HCT116 (cell line): ENCODE measurements at regions not wholly inside any gene's neighbourhood (a gene's known extent, or its start where the extent isn't known, plus 50 kb on each side); places are given as distances from the start of the nearest gene placed in this dataset.

Experiments used
- ATAC-seq: fragments of 200-7000 bp; cut with Tn5 transposase; 2 replicates; pipeline ENCODE4 v1.9.1; 2020; ENCODE audit warnings: mild to moderate bottlenecking, moderate library complexity
- BruUV-seq: library from RNA; stranded (reverse); fragments of 400-500 nt; replicated peaks from 2 replicates; lab custom pipeline; 2021; lab: Mats Ljungman, UMichigan
- CTCF ChIA-PET: fragments of 300-600 bp; sonication (Branson Sonifier 250); formaldehyde crosslinking; loops from one replicate; lab custom pipeline; 2021; ENCODE audit warnings: antibody characterized with exemption; lab: Charles Lee
- POLR2A ChIA-PET: fragments of 300-600, 350-600 bp; sonication (Branson Sonifier 250); formaldehyde crosslinking; loops from one replicate; lab custom pipeline; 2021; ENCODE audit warnings: antibody characterized with exemption; lab: Charles Lee
- RAD21 ChIA-PET, 2 experiments: fragments of 300-600 bp; sonication (Branson Sonifier 250); formaldehyde crosslinking; loops; one replicate each; lab custom pipeline; 2023; ENCODE audit warnings: low total read pairs in 2 of 2; ENCODE audit not compliant: uncharacterized antibody in 2 of 2, unreplicated experiment in 2 of 2, low non-redundant PET in 1 of 2; lab: Charles Lee
- DNase-seq: peaks from one replicate; pipeline ENCODE4 v3.0.0-alpha.2; 2010; ENCODE audit warnings: low read depth, low spot score
- H2AFZ ChIP-seq: fragments of 200-600 bp; shearing (Covaris generic), sonication (generic); 2 replicates; pipeline ENCODE4 v1.6.1; 2017; ENCODE audit warnings: low read depth, mixed run types, mixed read lengths, antibody characterized with exemption, low read length; ENCODE audit not compliant: poor library complexity, severe bottlenecking
- H3K27ac ChIP-seq: 2 replicates; pipeline ENCODE4 v1.5.1; 2012; ENCODE audit warnings: low read depth, low read length
- H3K27me3 ChIP-seq: fragments of 200-600 bp; sonication (generic); 2 replicates; pipeline ENCODE4 v1.6.1; 2016; ENCODE audit warnings: mixed run types, low read length, mixed read lengths; ENCODE audit not compliant: insufficient read depth
- H3K36me3 ChIP-seq, 2 experiments: fragments of 200-500 bp in 1 of 2; fragments of 200-600 bp in 1 of 2; sonication (Bioruptor generic) in 1 of 2; sonication (generic) in 1 of 2; 2 replicates each; pipeline versions ENCODE4 v1.5.1 to v1.6.1; 2014 to 2016; ENCODE audit warnings: low read length in 2 of 2, inconsistent platforms in 1 of 2, mixed read lengths in 1 of 2, mixed run types in 1 of 2; ENCODE audit not compliant: insufficient read depth in 2 of 2, control insufficient read depth in 1 of 2
- H3K4me1 ChIP-seq, 2 experiments: fragments of 200-600 bp in 1 of 2; sonication (generic) in 1 of 2; 2 replicates each; pipeline versions ENCODE4 v1.5.1 to v1.6.1; 2012 to 2017; ENCODE audit warnings: low read length in 2 of 2, inconsistent platforms in 1 of 2, mild to moderate bottlenecking in 1 of 2, mixed read lengths in 1 of 2, mixed run types in 1 of 2, moderate library complexity in 1 of 2; ENCODE audit not compliant: insufficient read depth in 2 of 2, control insufficient read depth in 1 of 2
- H3K4me2 ChIP-seq: fragments of 200-600 bp; sonication (generic); 2 replicates; pipeline ENCODE4 v1.6.1; 2017; ENCODE audit warnings: mixed run types, low read length, mixed read lengths
- H3K4me3 ChIP-seq, 2 experiments: fragments of 200-600 bp in 1 of 2; sonication (generic) in 1 of 2; replicated peaks in 1 of 2; 2 replicates each; pipeline ENCODE4 v1.5.1; 2011 to 2016; ENCODE audit warnings: low read length in 2 of 2, control low read depth in 1 of 2, low read depth in 1 of 2, mild to moderate bottlenecking in 1 of 2, mixed read lengths in 1 of 2, mixed run types in 1 of 2
- H3K79me2 ChIP-seq: fragments of 200-600 bp; sonication (generic); 2 replicates; pipeline ENCODE4 v1.6.1; 2017; ENCODE audit warnings: mild to moderate bottlenecking, mixed run types, low read length, moderate library complexity, mixed read lengths; ENCODE audit not compliant: insufficient read depth
- H3K9ac ChIP-seq: fragments of 200-600 bp; sonication (generic); 2 replicates; pipeline ENCODE4 v1.6.1; 2016; ENCODE audit warnings: low read length, mixed read lengths
- H3K9me2 ChIP-seq: fragments of 200-600 bp; sonication (generic), shearing (Covaris generic); 2 replicates; pipeline ENCODE4 v1.6.1; 2017; ENCODE audit warnings: mixed run types, mild to moderate bottlenecking, moderate library complexity; ENCODE audit not compliant: insufficient read depth
- H3K9me3 ChIP-seq, 2 experiments: fragments of 200-500 bp in 1 of 2; fragments of 200-600 bp in 1 of 2; sonication (Bioruptor generic) in 1 of 2; sonication (generic) in 1 of 2; 2 replicates each; pipeline ENCODE4 v1.6.1; 2014 to 2017; ENCODE audit warnings: low read length in 2 of 2, mixed read lengths in 2 of 2, inconsistent platforms in 1 of 2, low read depth in 1 of 2, mild to moderate bottlenecking in 1 of 2, mixed run types in 1 of 2, moderate library complexity in 1 of 2; ENCODE audit not compliant: control insufficient read depth in 1 of 2, insufficient read depth in 1 of 2
- H4K20me1 ChIP-seq: fragments of 200-600 bp; sonication (generic), shearing (Covaris generic); 2 replicates; pipeline ENCODE4 v1.6.1; 2017; ENCODE audit warnings: mixed run types, mild to moderate bottlenecking, moderate library complexity; ENCODE audit not compliant: insufficient read depth
- CBX3 ChIP-seq: IDR thresholded peaks from 2 replicates; pipeline ENCODE4 v1.6.1; 2012; ENCODE audit warnings: low read depth
- EGR1 ChIP-seq: IDR thresholded peaks from 2 replicates; pipeline ENCODE4 v1.6.1; 2012; ENCODE audit warnings: low read depth
- ELF1 ChIP-seq: IDR thresholded peaks from 2 replicates; pipeline ENCODE4 v1.6.1; 2012; ENCODE audit warnings: low read depth, borderline replicate concordance
- FOSL1 ChIP-seq: IDR thresholded peaks from 2 replicates; pipeline ENCODE4 v1.6.1; 2012; ENCODE audit warnings: low read depth
- JUND ChIP-seq: IDR thresholded peaks from 2 replicates; pipeline ENCODE4 v1.6.1; 2012
- POLR2A ChIP-seq: IDR thresholded peaks from 2 replicates; pipeline ENCODE4 v1.7.0; 2011; ENCODE audit warnings: borderline replicate concordance; ENCODE audit not compliant: insufficient read depth, insufficient read length; ENCODE audit errors: extremely low read depth
- POLR2AphosphoS5 ChIP-seq: IDR thresholded peaks from 2 replicates; pipeline ENCODE4 v1.6.1; 2011; ENCODE audit warnings: mild to moderate bottlenecking, low read depth, low read length, moderate library complexity
- RAD21 ChIP-seq: IDR thresholded peaks from 2 replicates; pipeline ENCODE4 v1.6.1; 2012; ENCODE audit warnings: low read depth, mild to moderate bottlenecking
- SIN3A ChIP-seq: IDR thresholded peaks from 2 replicates; pipeline ENCODE4 v1.6.1; 2012; ENCODE audit warnings: low read depth
- SP1 ChIP-seq: IDR thresholded peaks from 2 replicates; pipeline ENCODE4 v1.6.1; 2012; ENCODE audit warnings: low read depth
- SRF ChIP-seq: IDR thresholded peaks from 2 replicates; pipeline ENCODE4 v1.6.1; 2012; ENCODE audit warnings: low read depth
- TCF7L2 ChIP-seq: IDR thresholded peaks from 2 replicates; pipeline ENCODE4 v1.7.0; 2011; ENCODE audit warnings: borderline replicate concordance, inconsistent platforms; ENCODE audit not compliant: insufficient read depth, insufficient read length; ENCODE audit errors: extremely low read depth
- YY1 ChIP-seq: IDR thresholded peaks from 2 replicates; pipeline ENCODE4 v1.6.1; 2011; ENCODE audit warnings: low read length, low read depth, moderate library complexity, mild to moderate bottlenecking; ENCODE audit not compliant: insufficient replicate concordance; ENCODE audit errors: extremely low read depth
- ZFX ChIP-seq: fragments of 450-650 bp; IDR thresholded peaks from 2 replicates; pipeline ENCODE4 v1.6.1; 2017
- intact Hi-C: fragments of 100-400 bp; cut with micrococcal nuclease; formaldehyde crosslinking; loops from 2 replicates; pipeline ENCODE4 v1.10.0; 2022
- TF ChIP-seq, protein P1 (sequence below): IDR thresholded peaks from 2 replicates; pipeline ENCODE4 v1.6.1; 2012
- TF ChIP-seq, protein P2 (sequence below): IDR thresholded peaks from 2 replicates; pipeline ENCODE4 v1.6.1; 2011; ENCODE audit warnings: mild to moderate bottlenecking, low read length, moderate library complexity; ENCODE audit not compliant: insufficient replicate concordance; ENCODE audit errors: extremely low read depth
- TF ChIP-seq, protein P3 (sequence below): IDR thresholded peaks from 2 replicates; pipeline ENCODE4 v1.6.1; 2012; ENCODE audit warnings: low read depth

DNA sequence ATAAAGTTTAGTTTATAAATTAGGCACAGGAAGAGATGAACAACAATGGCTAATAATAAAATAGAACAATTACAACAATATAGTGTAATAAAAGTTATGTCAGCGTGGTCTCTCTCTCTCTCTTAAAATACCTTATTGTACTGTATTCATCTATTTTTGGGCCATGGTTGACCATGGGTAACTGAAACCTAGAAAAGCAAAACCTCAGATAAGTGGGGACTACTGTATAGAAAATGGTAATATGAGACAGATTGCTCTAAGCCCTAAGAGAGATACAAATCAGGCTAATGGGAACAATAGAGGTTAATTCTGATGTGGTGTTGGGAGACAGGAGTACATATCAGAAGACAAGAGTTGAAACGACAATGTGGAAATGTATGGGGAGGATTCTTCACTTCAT is 86.2 kb downstream of the ZNF365 start:
- no peaks in the 10 kb centered on the region for H3K9me2 ChIP-seq
- DNase-seq, result no peak
- H3K4me2 ChIP-seq, result no peak overlapping the region
- no peak overlapping the region for H3K9ac ChIP-seq
- H3K27me3 ChIP-seq, result no peaks in the 10 kb centered on the region
- ChIA-PET POLR2A (no interaction called here), CTCF (no interaction called here), RAD21 (no interaction called here)
- BruUV-seq, result no TSS peak
- no peak for ATAC-seq
- H3K4me1 ChIP-seq, result no peaks in the 10 kb centered on the region
- no peak overlapping the region for H3K27ac ChIP-seq
- H3K9me3 ChIP-seq, result no peaks in the 10 kb centered on the region
- no peak overlapping the region for H3K4me3 ChIP-seq
- H2AFZ ChIP-seq, result no peak overlapping the region
- intact Hi-C loops, result no loop called here
- TF ChIP-seq, protein P1, sequence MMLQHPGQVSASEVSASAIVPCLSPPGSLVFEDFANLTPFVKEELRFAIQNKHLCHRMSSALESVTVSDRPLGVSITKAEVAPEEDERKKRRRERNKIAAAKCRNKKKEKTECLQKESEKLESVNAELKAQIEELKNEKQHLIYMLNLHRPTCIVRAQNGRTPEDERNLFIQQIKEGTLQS, result no peak
- no peak for TF ChIP-seq SRF
- no peak for TF ChIP-seq RAD21
- TF ChIP-seq, protein P2, sequence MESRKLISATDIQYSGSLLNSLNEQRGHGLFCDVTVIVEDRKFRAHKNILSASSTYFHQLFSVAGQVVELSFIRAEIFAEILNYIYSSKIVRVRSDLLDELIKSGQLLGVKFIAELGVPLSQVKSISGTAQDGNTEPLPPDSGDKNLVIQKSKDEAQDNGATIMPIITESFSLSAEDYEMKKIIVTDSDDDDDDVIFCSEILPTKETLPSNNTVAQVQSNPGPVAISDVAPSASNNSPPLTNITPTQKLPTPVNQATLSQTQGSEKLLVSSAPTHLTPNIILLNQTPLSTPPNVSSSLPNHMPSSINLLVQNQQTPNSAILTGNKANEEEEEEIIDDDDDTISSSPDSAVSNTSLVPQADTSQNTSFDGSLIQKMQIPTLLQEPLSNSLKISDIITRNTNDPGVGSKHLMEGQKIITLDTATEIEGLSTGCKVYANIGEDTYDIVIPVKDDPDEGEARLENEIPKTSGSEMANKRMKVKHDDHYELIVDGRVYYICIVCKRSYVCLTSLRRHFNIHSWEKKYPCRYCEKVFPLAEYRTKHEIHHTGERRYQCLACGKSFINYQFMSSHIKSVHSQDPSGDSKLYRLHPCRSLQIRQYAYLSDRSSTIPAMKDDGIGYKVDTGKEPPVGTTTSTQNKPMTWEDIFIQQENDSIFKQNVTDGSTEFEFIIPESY, result no peak
- TF ChIP-seq POLR2A, result no peak
- no peak for TF ChIP-seq ZFX
- TF ChIP-seq YY1, result no peak
- TF ChIP-seq POLR2AphosphoS5, result no peak
- TF ChIP-seq CBX3, result no peak
- no peak for TF ChIP-seq EGR1
- TF ChIP-seq JUND, result no peak
- no peak for TF ChIP-seq ELF1
- no peak for TF ChIP-seq SP1
- TF ChIP-seq TCF7L2, result no peak
- TF ChIP-seq, protein P3, sequence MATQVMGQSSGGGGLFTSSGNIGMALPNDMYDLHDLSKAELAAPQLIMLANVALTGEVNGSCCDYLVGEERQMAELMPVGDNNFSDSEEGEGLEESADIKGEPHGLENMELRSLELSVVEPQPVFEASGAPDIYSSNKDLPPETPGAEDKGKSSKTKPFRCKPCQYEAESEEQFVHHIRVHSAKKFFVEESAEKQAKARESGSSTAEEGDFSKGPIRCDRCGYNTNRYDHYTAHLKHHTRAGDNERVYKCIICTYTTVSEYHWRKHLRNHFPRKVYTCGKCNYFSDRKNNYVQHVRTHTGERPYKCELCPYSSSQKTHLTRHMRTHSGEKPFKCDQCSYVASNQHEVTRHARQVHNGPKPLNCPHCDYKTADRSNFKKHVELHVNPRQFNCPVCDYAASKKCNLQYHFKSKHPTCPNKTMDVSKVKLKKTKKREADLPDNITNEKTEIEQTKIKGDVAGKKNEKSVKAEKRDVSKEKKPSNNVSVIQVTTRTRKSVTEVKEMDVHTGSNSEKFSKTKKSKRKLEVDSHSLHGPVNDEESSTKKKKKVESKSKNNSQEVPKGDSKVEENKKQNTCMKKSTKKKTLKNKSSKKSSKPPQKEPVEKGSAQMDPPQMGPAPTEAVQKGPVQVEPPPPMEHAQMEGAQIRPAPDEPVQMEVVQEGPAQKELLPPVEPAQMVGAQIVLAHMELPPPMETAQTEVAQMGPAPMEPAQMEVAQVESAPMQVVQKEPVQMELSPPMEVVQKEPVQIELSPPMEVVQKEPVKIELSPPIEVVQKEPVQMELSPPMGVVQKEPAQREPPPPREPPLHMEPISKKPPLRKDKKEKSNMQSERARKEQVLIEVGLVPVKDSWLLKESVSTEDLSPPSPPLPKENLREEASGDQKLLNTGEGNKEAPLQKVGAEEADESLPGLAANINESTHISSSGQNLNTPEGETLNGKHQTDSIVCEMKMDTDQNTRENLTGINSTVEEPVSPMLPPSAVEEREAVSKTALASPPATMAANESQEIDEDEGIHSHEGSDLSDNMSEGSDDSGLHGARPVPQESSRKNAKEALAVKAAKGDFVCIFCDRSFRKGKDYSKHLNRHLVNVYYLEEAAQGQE, result no peak
- TF ChIP-seq FOSL1, result no peak
- no peak for TF ChIP-seq SIN3A
- no peaks in the 10 kb centered on the region for H3K36me3 ChIP-seq
- no peaks in the 10 kb centered on the region for H4K20me1 ChIP-seq
- no peaks in the 10 kb centered on the region for H3K79me2 ChIP-seq
